ENCODE measurements at regions not wholly inside any gene's neighbourhood (a gene's known extent, or its start where the extent isn't known, plus 50 kb on each side); places are given as distances from the start of the nearest gene placed in this dataset.

GRCh38 chr5:135657536-135658305, 78.9 kb upstream of the CXCL14 start (continued):
- TF ChIP-seq, protein P1, sequence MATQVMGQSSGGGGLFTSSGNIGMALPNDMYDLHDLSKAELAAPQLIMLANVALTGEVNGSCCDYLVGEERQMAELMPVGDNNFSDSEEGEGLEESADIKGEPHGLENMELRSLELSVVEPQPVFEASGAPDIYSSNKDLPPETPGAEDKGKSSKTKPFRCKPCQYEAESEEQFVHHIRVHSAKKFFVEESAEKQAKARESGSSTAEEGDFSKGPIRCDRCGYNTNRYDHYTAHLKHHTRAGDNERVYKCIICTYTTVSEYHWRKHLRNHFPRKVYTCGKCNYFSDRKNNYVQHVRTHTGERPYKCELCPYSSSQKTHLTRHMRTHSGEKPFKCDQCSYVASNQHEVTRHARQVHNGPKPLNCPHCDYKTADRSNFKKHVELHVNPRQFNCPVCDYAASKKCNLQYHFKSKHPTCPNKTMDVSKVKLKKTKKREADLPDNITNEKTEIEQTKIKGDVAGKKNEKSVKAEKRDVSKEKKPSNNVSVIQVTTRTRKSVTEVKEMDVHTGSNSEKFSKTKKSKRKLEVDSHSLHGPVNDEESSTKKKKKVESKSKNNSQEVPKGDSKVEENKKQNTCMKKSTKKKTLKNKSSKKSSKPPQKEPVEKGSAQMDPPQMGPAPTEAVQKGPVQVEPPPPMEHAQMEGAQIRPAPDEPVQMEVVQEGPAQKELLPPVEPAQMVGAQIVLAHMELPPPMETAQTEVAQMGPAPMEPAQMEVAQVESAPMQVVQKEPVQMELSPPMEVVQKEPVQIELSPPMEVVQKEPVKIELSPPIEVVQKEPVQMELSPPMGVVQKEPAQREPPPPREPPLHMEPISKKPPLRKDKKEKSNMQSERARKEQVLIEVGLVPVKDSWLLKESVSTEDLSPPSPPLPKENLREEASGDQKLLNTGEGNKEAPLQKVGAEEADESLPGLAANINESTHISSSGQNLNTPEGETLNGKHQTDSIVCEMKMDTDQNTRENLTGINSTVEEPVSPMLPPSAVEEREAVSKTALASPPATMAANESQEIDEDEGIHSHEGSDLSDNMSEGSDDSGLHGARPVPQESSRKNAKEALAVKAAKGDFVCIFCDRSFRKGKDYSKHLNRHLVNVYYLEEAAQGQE (IDR thresholded peaks at IDR 0.05; ENCODE audit: unreplicated experiment) = no peak
- no peak for TF ChIP-seq ZNF114 (CRISPR knock-in tag; IDR thresholded peaks at IDR 0.05)

GRCh38 chr5:135655468-135655815, 76.7 kb upstream of the CXCL14 start:
- H3K4me3 ChIP-seq = no peak overlapping the region
- Mint-ChIP-seq H3K36me3 (ENCODE audit: low read depth) (peaks cover 8% of the 10 kb centered on the region), H3K4me1 (no peaks in the 10 kb centered on the region)
- TF ChIP-seq, protein P2, sequence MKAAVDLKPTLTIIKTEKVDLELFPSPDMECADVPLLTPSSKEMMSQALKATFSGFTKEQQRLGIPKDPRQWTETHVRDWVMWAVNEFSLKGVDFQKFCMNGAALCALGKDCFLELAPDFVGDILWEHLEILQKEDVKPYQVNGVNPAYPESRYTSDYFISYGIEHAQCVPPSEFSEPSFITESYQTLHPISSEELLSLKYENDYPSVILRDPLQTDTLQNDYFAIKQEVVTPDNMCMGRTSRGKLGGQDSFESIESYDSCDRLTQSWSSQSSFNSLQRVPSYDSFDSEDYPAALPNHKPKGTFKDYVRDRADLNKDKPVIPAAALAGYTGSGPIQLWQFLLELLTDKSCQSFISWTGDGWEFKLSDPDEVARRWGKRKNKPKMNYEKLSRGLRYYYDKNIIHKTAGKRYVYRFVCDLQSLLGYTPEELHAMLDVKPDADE (IDR thresholded peaks at IDR 0.05) = no peak
- TF ChIP-seq EZH2 (IDR thresholded peaks at IDR 0.05; ENCODE audit: low read depth, unreplicated experiment) (no peak), NANOG (IDR thresholded peaks at IDR 0.05; ENCODE audit: borderline replicate concordance) (no peak), ZNF331 (CRISPR knock-in tag; IDR thresholded peaks at IDR 0.05; ENCODE audit: low read depth) (no peak), EZH2phosphoT487 (IDR thresholded peaks at IDR 0.05; ENCODE audit: unreplicated experiment) (no peak), POLR2AphosphoS5 (IDR thresholded peaks at IDR 0.05; ENCODE audit: low read depth) (no peak), ZNF462 (CRISPR knock-in tag; IDR thresholded peaks at IDR 0.05) (no peak), ZNF114 (CRISPR knock-in tag; IDR thresholded peaks at IDR 0.05) (no peak), JUNB (IDR thresholded peaks at IDR 0.05; ENCODE audit: unreplicated experiment) (no peak)
- TF ChIP-seq, protein P1 (IDR thresholded peaks at IDR 0.05; ENCODE audit: unreplicated experiment) = no peak

More at GRCh38 chr5:135655468-135655815, 76.7 kb upstream of the CXCL14 start:
- DNase-seq (ENCODE audit: low spot score) = no peak
- H3K27ac Mint-ChIP-seq = no peak overlapping the region
- H3K79me2 ChIP-seq (replicated peaks; ENCODE audit: insufficient read depth) = no peaks in the 10 kb centered on the region
- H3K4me2 ChIP-seq = no peak overlapping the region
- H4K20me1 ChIP-seq (replicated peaks; ENCODE audit: insufficient read depth) = no peaks in the 10 kb centered on the region
- peaks cover 10% of the 10 kb centered on the region for H3K9me3 Mint-ChIP-seq
- no peak for ATAC-seq
- no peaks in the 10 kb centered on the region for H3K27me3 Mint-ChIP-seq (ENCODE audit: insufficient read depth, low read depth, poor library complexity)
- H3K9me2 ChIP-seq (ENCODE audit: insufficient read depth) = peaks cover 4% of the 10 kb centered on the region; the same call in 1 of the 2 replicates
- no peak overlapping the region for H2AFZ ChIP-seq
- no peaks in the 10 kb centered on the region for H3K27me3 ChIP-seq (ENCODE audit: insufficient read depth)
- no peaks in the 10 kb centered on the region for H3K4me1 ChIP-seq (ENCODE audit: insufficient read depth)
- H3K27ac ChIP-seq (ENCODE audit: low read depth) = no peak overlapping the region
- H3K4me3 Mint-ChIP-seq = no peak overlapping the region
- H3F3A ChIP-seq (replicated peaks; ENCODE audit: low read depth) = no peaks in the 10 kb centered on the region
- no peaks in the 10 kb centered on the region for H3K36me3 ChIP-seq (ENCODE audit: insufficient read depth)
